Gastrocnemius medialis (tissue), 4 donors: ENCODE measurements at regions not wholly inside any gene's neighbourhood (a gene's known extent, or its start where the extent isn't known, plus 50 kb on each side); places are given as distances from the start of the nearest gene placed in this dataset.

Source experiments
- ATAC-seq, 2 donors: fragments of 150-250 bp; one replicate each; pipeline ENCODE4 v1.9.1; 2016
- DNase-seq, 2 donors: peaks; one replicate each; pipeline ENCODE4 v3.0.0-alpha.2; 2019
- H3K27ac ChIP-seq, 4 donors: fragments of 200-600 bp; sonication (generic); 1 replicate in 1 of 4; 2 replicates in 3 of 4; pipeline ENCODE4 v1.5.1; 2016 to 2018; ENCODE audit warnings: mild to moderate bottlenecking in 2 of 4, moderate library complexity in 1 of 4
- H3K27me3 ChIP-seq, 3 donors: fragments of 200-600 bp; sonication (generic) in 2 of 3; 1 replicate in 1 of 3; 2 replicates in 2 of 3; pipeline versions ENCODE4 v1.5.1 to v1.6.0; 2016 to 2019; ENCODE audit warnings: mild to moderate bottlenecking in 1 of 3, moderate library complexity in 1 of 3
- H3K36me3 ChIP-seq, 2 donors: fragments of 200-600 bp; sonication (generic) in 1 of 2; one replicate each; pipeline ENCODE4 v1.5.1; 2017 to 2018
- H3K4me1 ChIP-seq, 2 donors: fragments of 200-600 bp; sonication (generic) in 1 of 2; one replicate each; pipeline ENCODE4 v1.5.1; 2016 to 2017; ENCODE audit warnings: mild to moderate bottlenecking in 2 of 2
- H3K4me3 ChIP-seq, 4 donors: fragments of 200-600 bp; sonication (generic) in 3 of 4; 1 replicate in 1 of 4; 2 replicates in 3 of 4; pipeline ENCODE4 v1.5.1; 2016 to 2019; ENCODE audit warnings: mild to moderate bottlenecking in 2 of 4
- H3K9me3 ChIP-seq, 3 donors: fragments of 200-600 bp; sonication (generic) in 2 of 3; 1 replicate in 1 of 3; 2 replicates in 2 of 3; pipeline ENCODE4 v1.5.1; 2016 to 2019
- CTCF ChIP-seq, 5 experiments: fragments of 450-650 bp in 3 of 5; fragments of 200-600 bp in 2 of 5; sonication (generic) in 2 of 5; IDR thresholded peaks in 4 of 5; conservative IDR thresholded peaks in 1 of 5; 1 replicate in 4 of 5; 2 replicates in 1 of 5; pipeline ENCODE4 v1.5.1; 2016 to 2019; ENCODE audit warnings: antibody characterized with exemption in 5 of 5, mild to moderate bottlenecking in 3 of 5, moderate library complexity in 3 of 5
- POLR2A ChIP-seq, 2 donors: fragments of 450-650 bp; IDR thresholded peaks; one replicate each; pipeline ENCODE4 v1.6.1; 2017; ENCODE audit warnings: antibody characterized with exemption in 2 of 2, mild to moderate bottlenecking in 2 of 2, moderate library complexity in 2 of 2
- in situ Hi-C, 4 donors: fragments of 200-750 bp; cut with MboI; loops; one replicate each; pipeline versions ENCODE4 v1.15.0 to v1.8.0; 2017; ENCODE audit warnings: low sequenced_read_pairs in 4 of 4
- intact Hi-C: fragments of 100-400 bp; cut with DNase I; formaldehyde crosslinking; loops from one replicate; pipeline ENCODE4 v1.15.1; 2023; ENCODE audit warnings: low total_unique reads

GRCh38 chr11:127492029-127492428 is 491.5 kb upstream of the KIRREL3 start:
- Histone ChIP-seq H3K36me3 (no peaks in the 10 kb centered on the region), H3K27me3 (no peaks in the 10 kb centered on the region), H3K4me1 (no peaks in the 10 kb centered on the region), H3K4me3 (no peak overlapping the region), H3K9me3 (no peaks in the 10 kb centered on the region), H3K27ac (no peak overlapping the region)
- no peak for TF ChIP-seq CTCF (IDR thresholded peaks at IDR 0.05 in 4 of 5, conservative IDR thresholded peaks at IDR 0.05 in 1 of 5)
- TF ChIP-seq POLR2A (IDR thresholded peaks at IDR 0.05), result no peak
- no peak for DNase-seq
- in situ Hi-C loops, result no loop called here
- ATAC-seq, result no peak
- intact Hi-C loops, result no loop called here

DNA sequence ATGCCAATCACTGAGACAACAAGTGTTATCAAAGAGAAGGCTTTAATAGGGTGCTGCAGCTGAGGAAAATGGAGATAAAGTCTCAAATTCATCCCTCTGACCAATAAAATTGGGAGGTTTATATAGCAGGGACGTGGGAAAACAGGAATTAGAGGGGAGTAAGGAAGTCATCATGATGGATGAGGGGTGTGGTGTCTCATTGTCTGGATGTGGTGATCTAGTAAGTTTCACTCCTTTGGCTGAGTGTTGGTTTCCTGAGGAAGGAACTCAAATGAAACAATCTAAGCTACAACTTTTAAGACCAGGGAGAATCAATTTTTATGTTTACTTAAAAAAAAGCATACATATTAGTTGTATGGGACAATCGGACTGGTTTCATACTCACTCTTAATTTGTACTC is 491.0 kb upstream of the KIRREL3 start:
- H3K27me3 ChIP-seq, result no peaks in the 10 kb centered on the region
- no peak overlapping the region for H3K27ac ChIP-seq
- intact Hi-C loops, result no loop called here
- in situ Hi-C loops, result no loop called here
- TF ChIP-seq POLR2A (IDR thresholded peaks at IDR 0.05) (no peak), CTCF (IDR thresholded peaks at IDR 0.05 in 4 of 5, conservative IDR thresholded peaks at IDR 0.05 in 1 of 5) (no peak)
- no peak for ATAC-seq
- H3K4me3 ChIP-seq, result no peak overlapping the region
- no peaks in the 10 kb centered on the region for H3K4me1 ChIP-seq
- H3K9me3 ChIP-seq, result no peaks in the 10 kb centered on the region
- DNase-seq, result no peak
- H3K36me3 ChIP-seq, result no peaks in the 10 kb centered on the region

- H3K27me3 ChIP-seq, result no peaks in the 10 kb centered on the region
- intact Hi-C loops (no loop called here), in situ Hi-C loops (no loop called here)
- DNase-seq (no peak), ATAC-seq (no peak)
- no peaks in the 10 kb centered on the region for H3K9me3 ChIP-seq
- H3K36me3 ChIP-seq, result no peaks in the 10 kb centered on the region
- H3K4me1 ChIP-seq, result no peaks in the 10 kb centered on the region
- H3K27ac ChIP-seq, result no peak overlapping the region
- no peak for TF ChIP-seq CTCF (IDR thresholded peaks at IDR 0.05 in 4 of 5, conservative IDR thresholded peaks at IDR 0.05 in 1 of 5)
- TF ChIP-seq POLR2A (IDR thresholded peaks at IDR 0.05), result no peak
- no peak overlapping the region for H3K4me3 ChIP-seq
Measured at GRCh38 chr11:127490896-127491295, 490.3 kb upstream of the KIRREL3 start.

DNA sequence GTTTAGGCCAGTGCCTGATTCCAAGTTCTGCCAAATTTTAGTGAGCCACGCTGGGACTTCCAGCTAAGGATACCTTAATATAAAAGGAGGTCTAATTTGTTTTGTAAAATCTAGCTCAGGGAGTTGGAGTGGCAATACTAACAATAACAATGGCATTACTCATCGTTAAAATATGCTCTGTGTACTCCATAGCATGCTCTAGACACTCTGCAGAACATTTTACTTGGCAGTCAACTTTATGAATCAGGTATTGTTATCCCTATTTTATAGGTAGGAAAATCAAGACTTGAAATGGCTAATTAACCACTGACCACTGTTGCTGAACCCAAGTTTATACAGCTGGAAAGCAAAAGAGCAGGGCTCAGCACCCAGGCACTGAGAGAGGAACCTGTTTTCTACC is 485.0 kb upstream of the KIRREL3 start:
- intact Hi-C loops (no loop called here), in situ Hi-C loops (no loop called here)
- H3K4me3 ChIP-seq, result no peak overlapping the region
- ATAC-seq (no peak), DNase-seq (no peak)
- H3K4me1 ChIP-seq, result no peaks in the 10 kb centered on the region
- H3K27me3 ChIP-seq, result no peaks in the 10 kb centered on the region
- TF ChIP-seq POLR2A (IDR thresholded peaks at IDR 0.05) (no peak), CTCF (IDR thresholded peaks at IDR 0.05 in 4 of 5, conservative IDR thresholded peaks at IDR 0.05 in 1 of 5) (no peak)
- H3K9me3 ChIP-seq, result no peaks in the 10 kb centered on the region
- H3K36me3 ChIP-seq, result no peaks in the 10 kb centered on the region
- no peak overlapping the region for H3K27ac ChIP-seq

- DNase-seq (no peak), ATAC-seq (no peak)
- H3K4me1 ChIP-seq, result no peaks in the 10 kb centered on the region
- H3K27ac ChIP-seq, result no peak overlapping the region
- intact Hi-C loops, result no loop called here
- H3K4me3 ChIP-seq, result no peak overlapping the region
- H3K27me3 ChIP-seq, result no peaks in the 10 kb centered on the region
- in situ Hi-C loops, result no loop called here
- H3K36me3 ChIP-seq, result no peaks in the 10 kb centered on the region
- no peaks in the 10 kb centered on the region for H3K9me3 ChIP-seq
- TF ChIP-seq CTCF (IDR thresholded peaks at IDR 0.05 in 4 of 5, conservative IDR thresholded peaks at IDR 0.05 in 1 of 5) (no peak), POLR2A (IDR thresholded peaks at IDR 0.05) (no peak)
Measured at GRCh38 chr11:127481391-127481790, 480.8 kb upstream of the KIRREL3 start.
